HG03520 (cell line): ENCODE measurements at regions not wholly inside any gene's neighbourhood (a gene's known extent, or its start where the extent isn't known, plus 50 kb on each side); places are given as distances from the start of the nearest gene placed in this dataset.

Experiments used
- ATAC-seq: cut with Tn5 transposase; IDR thresholded peaks from one replicate; pipeline ENCODE4 v1.9.1; 2021; ENCODE audit warnings: mild to moderate bottlenecking, moderate library complexity; ENCODE audit not compliant: unreplicated experiment

DNA sequence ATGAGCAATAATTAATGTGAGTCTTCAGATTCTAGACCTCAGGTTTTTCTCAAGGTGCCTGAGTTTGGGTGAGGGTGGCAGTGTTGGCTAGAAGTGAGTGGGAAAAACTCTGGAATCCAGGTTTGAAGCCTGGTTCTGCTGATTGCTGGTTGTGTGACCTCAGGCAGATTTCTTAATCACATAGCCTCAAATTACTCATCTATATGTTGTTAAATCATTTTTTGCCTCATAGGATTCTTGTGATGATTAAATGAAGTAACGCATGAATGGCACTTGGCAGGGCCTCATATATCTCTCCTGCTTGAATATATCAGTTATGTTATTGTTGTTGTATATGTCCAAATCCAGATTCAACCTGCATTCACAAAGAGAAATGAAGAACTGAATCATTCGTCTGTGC lies 60.5 kb downstream of the NR2F2 start:
- no peak for ATAC-seq

DNA sequence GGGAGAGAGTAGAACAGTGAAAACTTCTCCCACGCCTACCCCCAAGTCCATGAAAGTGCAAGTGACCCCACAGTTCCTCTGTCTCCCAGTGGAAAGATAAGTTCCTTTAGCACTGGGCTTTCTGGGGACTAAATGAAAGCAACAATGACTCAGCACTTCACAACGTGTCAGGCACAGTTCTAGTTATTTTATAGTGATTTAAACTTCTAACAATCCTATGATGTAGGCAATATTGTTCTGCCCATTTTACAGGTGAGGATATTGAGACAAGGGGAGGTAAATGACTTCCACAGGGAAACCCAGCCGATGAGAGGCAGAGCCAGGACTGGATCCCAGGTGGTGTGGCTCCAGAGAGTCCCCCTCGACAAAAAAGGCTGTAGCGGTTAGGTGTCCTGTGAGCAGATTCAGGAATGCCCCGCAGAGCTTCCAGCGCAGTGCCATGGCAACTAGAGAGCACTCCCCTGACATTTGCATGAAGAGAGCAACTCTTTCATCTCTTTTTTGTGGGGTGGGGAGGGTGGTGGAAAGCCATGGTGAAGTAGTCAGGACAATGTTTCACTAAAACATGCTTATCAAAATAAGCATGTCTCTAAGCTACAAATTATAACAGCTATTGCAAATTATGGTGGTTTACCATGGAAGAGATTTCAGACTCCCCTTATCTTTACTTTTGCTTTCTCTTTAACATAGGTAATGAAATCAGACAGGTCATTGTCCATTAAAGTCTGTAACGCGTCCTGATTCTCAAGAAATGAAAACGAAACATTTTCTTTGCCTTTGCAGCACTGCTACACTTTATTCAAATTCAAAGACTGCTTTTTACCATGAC lies 62.1 kb downstream of the NR2F2 start:
- no peak for ATAC-seq

DNA sequence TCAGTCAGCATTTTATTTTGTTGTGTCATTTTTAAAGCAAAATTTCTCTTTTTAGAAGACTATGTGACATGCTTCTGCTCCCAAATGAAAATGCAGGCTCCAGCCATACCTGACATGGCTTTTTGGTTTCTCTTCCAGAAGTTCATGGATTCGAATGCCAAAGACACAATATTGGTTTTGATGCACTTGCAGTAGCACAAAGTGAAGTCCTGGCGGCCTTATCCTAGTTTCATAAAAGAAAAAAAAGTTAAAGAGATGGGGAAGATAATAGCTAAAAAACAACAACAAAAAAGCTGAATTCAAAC lies 62.7 kb downstream of the NR2F2 start:
- no peak for ATAC-seq

DNA sequence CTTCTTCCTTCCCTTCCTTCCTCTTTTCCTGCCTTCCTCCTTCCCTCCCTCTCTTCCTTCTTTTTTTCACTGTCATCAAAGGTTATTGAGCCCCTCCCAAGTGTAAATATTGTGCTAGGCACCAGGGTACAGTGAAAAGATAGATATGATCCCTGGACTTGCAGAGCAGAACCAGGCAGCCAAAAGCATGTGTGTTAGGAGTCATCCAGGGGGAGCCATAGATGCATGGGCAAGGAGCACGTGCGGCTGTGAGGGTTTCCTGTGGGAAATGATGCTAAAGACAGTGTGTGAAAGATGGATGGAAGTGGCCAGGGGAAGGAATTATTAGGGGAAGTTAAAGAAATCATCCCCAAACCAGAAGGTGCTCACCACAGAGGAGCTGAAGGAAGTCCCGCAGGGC lies 65.2 kb downstream of the NR2F2 start:
- ATAC-seq: no peak

DNA sequence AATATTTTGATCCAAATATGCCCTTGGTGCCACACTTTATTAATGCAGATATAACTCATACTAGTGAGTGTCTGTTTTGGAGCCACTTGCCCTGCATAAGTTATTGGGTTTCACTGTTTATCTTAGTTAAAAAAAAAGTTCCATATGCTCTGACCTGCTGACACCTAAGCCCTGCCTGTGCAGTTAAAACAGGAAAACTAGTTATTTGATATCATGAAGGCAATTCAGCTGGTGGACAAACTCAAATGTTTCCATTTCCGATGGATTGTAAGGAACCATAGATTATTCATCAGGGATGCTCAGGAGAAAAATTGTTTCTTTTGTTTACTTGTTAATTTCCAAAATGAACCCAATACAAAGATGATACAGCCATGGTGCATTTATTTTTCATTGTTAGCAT lies 68.3 kb downstream of the NR2F2 start:
- no peak for ATAC-seq

DNA sequence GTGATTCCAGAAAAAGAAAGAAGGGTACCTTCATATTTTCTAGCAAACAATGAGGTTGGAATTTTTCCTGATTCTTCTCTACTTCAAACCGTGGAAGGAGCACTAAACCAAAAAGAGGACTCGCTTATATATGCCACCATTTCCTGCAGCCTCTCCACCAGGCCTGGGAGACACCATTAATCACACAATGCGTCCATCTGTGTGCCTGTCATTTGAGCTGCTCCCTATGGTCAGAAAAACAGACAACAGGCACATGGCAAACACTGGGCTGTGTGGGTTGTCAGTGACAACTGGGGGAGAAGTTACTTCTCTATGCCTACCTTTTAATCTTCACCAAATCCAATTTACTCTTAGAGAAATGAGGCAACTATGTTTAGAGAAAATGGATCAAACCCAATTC lies 71.9 kb downstream of the NR2F2 start:
- ATAC-seq: no peak

DNA sequence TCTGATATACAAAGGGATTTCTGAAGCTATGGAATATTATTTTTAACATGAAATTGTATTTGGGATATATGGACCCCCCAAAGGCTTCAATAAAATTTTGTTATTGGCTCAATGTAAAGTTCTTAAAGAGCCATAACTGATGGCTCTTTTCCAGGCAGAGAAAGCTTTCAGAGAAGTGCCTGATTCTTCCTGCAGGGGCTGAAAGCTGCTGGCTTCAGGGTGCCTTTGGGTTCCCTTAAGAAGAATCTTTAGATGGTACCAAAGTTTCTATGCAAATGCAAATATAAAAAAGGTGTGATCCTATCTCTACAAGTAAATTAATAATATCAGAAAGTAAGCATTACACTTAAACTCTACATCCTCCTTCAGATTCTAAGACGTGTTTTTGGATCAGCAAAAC lies 72.6 kb downstream of the NR2F2 start:
- ATAC-seq: no peak

DNA sequence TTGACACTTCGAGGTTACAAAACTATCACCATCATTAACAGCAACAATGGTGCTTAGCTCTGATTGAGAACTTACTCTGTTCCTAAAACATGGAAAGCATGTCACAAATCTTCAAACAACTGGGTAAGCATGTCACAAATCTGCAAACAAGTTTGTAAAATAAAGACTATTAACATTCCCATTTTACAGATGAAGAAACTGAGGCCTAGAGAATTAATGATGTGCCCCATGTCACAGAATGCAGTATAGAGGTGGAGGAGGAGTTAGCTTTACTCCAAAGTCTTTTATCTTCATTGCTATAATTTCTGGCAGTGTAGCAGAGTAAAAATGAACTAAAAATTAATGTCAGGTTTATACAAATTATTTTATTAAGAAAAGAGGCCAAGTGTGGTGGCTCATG lies 73.4 kb downstream of the NR2F2 start:
- ATAC-seq: no peak

DNA sequence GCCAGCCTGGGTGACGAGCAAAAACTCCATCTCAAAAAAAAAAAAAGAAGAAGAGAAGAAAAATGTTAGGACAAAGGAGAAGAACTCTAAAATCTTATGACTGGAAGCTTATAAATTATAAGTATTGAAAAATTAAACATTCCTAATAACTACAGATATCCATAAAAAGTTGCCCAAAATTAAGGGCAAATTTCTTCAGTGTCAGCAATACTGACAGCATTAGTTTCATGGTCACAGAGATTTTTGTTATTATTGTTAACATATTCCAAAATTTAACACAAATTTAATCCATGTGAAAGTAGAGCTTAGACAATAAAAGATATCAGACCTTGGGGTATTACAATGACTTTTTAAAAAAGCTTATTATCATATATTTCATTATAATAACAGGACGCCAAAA lies 74.1 kb downstream of the NR2F2 start:
- ATAC-seq: no peak

DNA sequence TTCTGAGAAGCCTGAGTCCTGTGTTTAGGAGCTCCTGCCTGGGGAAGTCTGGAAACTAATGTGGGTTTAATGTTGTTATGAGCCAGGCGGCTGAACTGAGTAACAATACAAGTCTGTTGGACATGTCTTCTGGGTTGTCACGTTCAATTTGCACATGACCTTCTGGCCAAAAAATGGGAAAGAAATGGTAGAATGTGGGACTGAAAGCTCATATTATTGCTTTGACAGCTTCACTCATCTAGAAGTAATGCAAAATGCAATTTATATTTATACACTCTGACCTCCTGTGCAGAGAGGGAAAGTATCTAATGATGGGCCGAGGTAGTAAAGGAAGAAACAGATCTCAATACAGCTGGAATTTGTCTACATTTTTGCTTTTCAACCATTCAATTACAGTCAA lies 75.8 kb downstream of the NR2F2 start:
- no peak for ATAC-seq

DNA sequence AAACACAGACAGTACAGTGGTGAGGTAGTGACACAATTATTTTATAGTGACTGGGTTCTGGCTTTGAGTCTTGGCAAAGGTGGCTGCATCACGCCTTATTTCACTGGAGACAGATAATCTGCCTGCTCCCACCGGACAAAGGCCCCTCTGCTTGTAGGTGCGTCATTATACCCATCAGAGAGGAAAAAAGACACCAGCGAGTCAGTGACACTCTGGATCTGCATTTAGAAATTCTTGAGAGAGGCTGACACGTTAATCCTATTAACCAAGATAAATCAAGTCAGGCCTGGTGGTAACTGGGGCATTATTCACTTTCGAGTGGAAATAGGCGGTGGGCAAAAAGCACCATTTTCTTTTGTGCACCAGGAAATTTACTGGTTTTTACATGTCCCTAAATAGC lies 76.2 kb downstream of the NR2F2 start:
- ATAC-seq: no peak

DNA sequence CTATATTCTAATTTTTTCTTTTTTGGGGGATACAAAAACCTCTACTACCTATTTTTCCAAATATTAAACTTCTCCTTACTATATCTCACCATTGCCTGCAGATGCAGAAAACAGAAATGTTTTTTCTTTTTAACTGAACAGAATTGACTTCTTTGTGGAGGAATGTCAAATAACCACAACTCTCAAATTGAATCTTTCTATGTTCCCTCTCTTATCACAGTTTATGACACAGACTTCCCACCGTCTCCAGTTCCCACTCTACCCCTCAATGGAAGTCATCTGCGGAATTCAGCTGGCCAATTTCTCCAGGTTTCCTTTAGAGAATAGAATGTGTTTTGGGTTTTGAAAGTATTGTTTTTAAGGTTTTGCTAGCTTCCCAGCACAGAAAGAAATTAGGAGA lies 77.0 kb downstream of the NR2F2 start:
- ATAC-seq: no peak

DNA sequence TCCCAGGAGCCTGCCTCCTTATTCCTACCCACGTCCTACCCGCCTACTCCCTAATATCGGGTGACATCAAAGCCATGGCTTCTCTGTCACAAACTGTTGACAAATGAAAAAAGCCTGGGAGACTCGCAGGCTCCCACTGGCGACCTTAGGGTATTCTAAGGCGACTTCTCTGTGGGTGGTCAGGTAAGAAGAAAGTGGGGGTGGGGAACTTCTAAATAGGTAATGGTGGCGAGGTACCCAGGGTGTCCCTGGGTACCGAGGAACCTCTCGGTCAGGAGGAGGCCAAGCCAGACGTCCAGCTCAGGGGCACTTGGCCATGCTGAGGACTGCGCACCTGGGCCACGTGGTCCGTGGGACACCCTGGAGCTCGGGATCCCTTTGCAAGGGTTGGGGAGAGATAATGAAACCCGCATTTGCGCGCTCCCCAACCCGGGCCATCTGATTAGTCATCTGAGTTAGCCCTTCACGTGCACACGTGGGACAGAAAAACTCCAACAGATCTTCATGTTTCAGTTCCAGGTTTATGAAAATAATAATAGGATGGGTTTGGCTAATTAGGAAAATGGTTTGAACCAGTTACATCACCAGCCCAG lies 78.2 kb downstream of the NR2F2 start:
- no peak for ATAC-seq

DNA sequence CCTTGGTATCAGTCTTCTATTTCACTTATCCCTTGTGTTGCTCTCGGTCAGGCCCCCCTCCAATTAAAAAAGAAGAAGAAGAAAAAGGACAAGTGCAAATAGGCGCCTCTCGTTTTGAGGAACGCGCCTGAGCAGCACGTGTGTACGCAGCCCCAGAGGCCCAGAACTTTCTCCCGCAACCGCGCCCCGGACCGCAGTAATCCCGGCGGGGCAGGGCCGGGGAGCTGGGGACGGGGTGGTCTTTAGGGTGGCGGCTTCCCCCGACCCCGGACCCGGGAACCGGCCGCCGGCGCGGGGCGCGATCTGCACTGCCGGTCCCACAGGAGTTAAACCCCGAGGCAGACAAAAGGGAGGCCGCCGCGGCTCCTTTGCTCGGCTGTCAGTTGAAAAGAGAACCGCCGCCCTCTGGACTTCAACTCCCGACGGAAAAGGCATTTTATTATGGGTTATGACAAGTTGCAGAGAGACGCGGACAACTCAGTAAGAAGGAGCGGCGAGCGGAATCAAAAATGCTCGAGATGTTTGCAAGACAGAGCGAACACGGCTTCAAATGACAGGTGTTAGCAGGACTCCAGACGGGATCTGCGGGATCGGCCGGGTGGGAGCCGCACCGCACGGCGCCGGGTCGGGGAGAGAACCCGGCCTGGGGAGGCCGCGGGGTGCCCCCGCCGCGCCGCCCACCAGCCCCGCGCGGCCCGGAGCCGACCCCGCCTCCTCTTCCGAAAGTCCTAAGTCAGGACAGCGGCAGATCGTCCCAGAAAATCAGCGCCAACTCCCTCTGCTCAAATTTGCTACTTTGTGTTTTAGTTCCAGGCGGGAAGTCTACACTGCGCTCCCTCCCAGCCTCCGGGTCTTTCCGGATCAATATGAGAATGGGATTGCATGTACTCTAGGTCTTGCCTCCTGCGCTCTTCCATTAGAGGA lies 79.0 kb downstream of the NR2F2 start:
- no peak for ATAC-seq

DNA sequence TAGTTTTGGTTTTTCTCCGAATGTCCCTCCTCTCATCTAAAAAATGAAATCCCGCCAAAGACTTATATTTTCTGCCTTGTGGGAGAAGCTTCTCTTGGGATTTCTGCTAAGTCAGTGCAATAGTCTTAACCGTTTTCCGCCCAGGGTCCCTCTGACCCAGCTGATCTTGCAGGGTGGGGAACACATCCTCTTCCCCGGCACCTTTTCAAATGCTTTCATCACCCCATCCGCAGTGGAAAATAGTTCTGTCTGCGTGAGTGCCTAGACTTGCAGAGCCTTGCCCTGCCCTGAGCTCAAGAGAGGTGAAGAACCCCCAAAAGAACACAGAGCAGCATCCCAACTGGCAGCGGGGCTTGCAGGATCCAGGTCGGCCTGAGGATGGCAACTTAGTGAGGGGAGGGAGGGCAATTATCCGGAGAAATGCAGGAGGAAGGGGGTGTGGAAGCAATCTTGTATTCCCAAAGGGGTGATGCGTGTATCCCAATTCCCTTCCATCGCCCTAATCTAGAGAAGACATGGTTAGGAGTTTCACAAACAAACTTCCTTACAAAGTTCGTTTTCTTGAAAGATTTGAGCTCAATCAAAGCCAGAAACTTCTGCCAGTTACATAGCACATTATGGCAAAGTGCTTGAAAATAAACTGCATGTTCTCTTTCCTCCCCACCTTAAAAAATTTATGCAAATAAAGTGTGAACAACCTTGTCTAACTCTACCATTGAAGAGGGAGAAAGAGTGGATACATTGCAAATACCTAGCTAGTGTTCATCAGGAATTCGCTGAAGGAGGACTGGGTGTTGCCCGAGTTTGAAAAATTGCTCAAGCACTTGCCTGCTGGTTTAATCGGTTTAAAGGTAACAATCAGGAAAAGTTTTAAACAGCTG lies 79.9 kb downstream of the NR2F2 start:
- ATAC-seq: no peak

DNA sequence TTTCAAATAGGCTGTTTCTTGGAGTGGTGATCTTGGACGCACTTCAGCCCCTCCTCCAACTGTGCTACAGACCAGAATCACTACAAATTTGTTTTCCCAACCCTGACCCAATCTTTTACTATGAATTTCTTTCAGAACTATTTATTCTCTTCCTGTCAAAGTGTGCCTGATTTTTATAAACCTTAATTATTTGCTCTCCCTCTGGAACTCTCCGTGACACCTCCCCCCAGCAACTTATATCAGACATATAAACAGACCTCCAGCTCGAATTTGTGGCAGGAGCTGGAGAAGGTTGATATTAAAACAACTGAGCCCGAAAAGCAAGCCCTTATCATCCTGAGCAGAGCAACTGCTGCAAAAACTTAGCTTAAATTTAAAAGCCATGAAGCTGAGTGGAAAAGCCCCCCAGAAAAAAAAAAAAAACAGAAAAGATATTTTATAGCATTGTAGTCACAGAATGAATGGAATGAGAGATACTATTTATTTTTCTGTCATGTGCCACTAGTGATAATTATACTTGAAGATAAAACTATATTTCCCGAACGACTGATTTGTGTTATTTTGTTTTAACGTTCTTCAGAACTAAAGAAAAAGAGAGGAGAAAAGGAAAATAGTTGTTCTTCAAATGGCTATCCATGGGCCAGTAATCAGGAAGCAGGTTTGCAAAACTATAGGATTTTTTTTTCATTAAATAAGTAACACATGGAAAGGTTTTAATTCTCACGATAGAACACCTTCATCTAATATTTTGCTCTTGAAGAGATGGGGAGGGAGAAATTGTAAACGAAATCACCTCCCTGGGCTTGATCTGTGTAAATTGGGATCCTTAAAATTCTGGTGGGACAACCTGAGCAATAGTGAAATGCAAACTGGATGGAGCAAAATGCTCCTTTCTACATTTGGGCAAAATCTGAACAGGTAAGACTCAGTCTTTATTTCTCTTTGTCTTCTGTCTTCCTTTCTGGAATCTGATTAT lies 80.8 kb downstream of the NR2F2 start:
- no peak for ATAC-seq

DNA sequence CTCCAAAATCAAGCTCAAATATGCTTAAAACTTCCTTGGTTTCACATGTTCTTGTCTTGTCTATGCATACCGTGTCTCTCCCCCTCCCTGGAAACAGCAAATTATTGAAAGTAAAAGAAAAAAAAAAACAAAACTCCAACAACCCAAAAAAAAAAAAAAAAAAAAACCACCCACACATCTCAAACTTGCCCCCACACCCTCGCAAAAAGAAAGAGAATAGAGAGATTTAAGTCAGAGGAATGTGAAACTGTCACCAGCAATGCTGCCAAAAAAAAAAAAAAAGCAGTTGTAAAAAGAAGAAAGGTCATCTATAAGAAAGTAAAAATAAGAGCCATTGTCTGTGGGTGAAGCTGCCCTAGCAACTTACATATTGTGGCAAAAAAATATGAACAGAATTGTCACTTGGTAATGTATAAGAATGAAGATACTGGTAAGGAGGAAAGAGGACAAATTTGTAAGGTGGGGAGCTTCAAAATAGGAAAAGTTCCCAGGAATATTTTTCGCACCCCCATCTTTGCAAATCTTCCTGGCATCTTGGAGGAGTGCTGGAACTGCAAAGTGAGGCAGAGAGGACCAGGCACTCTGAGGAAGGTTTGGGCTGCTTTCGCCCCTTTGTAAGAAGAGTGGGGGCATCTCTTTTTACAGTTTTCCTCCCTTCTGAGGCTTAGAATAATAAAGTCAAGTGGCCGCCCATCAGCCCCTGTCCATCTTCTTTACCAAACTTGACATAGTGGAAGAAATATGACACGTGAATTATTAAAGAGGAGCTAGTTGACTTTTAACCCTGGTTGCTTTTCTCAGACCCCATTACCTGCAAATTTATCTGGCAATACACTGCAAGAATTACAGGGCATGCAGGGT lies 81.8 kb downstream of the NR2F2 start:
- ATAC-seq: no peak

DNA sequence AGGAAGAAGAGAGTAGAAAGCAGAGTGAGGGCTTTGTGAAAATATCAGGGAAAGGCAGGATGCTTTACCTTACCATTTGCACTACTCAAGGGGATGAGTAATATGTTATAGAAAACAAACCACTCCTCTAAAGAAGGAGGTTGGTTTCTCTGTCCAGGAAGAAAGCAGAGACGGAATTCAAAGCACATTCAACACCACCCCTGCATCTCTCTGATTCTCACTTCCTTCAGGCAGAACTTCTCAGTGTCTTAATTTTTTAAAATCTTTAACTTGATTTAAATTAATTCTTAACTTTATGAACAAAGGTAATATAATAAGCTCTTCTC lies 82.4 kb downstream of the NR2F2 start:
- no peak for ATAC-seq

DNA sequence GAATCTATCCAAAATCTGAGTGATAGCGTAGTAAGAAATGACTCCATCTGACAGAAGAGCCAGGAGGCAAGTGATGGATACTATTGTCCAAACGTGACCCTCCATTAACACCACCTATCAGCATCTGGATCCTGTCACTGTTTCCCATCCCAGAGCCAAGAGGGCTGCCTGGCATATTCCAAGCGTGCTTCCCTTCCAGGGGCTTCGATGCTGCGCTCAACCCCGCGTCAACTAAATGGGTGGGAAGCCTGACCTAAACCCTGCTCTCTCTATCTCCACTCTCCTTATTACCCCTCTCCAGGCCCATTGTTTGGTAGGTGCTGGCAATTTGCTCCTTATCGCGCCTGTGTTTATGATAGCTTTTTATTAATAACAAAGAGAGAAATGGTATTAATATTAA lies 83.2 kb downstream of the NR2F2 start:
- no peak for ATAC-seq
